Endodermal cell (in vitro differentiated cells): ENCODE measurements at regions not wholly inside any gene's neighbourhood (a gene's known extent, or its start where the extent isn't known, plus 50 kb on each side); places are given as distances from the start of the nearest gene placed in this dataset.

Experiments
- DNase-seq: peaks from one replicate; pipeline ENCODE4 v3.0.0-alpha.2; 2017
- H3K27ac ChIP-seq: 2 replicates; pipeline ENCODE4 v1.5.1; 2013; ENCODE audit warnings: mild to moderate bottlenecking, low read depth, low read length, moderate library complexity
- H3K27me3 ChIP-seq: 2 replicates; pipeline ENCODE4 v1.6.1; 2013; ENCODE audit warnings: mild to moderate bottlenecking, low read length, moderate library complexity; ENCODE audit not compliant: insufficient read depth, control insufficient read depth, poor library complexity, severe bottlenecking
- H3K36me3 ChIP-seq: 2 replicates; pipeline ENCODE4 v1.7.0; 2013; ENCODE audit warnings: mild to moderate bottlenecking, low read length, moderate library complexity; ENCODE audit not compliant: control insufficient read depth, insufficient read depth
- H3K4me1 ChIP-seq: one replicate; pipeline ENCODE4 v1.7.0; 2013; ENCODE audit warnings: low read length; ENCODE audit not compliant: control insufficient read depth, insufficient read depth
- H3K4me3 ChIP-seq: 2 replicates; pipeline ENCODE4 v1.5.1; 2013; ENCODE audit warnings: mild to moderate bottlenecking, low read length, moderate library complexity
- H3K9ac ChIP-seq: 2 replicates; pipeline ENCODE4 v1.6.1; 2013; ENCODE audit warnings: mild to moderate bottlenecking, low read length, moderate library complexity; ENCODE audit not compliant: poor library complexity, severe bottlenecking; ENCODE audit errors: extremely low read depth
- H3K9me3 ChIP-seq: 2 replicates; pipeline ENCODE4 v1.6.1; 2013; ENCODE audit warnings: mild to moderate bottlenecking, low read length, moderate library complexity; ENCODE audit not compliant: control insufficient read depth
- H3K27ac Mint-ChIP-seq: 2 replicates; pipeline ENCODE4 v1.8.0; 2020; ENCODE audit warnings: mixed read lengths
- H3K27me3 Mint-ChIP-seq: 2 replicates; pipeline ENCODE4 v1.8.0; 2021; ENCODE audit warnings: mild to moderate bottlenecking, mixed read lengths; ENCODE audit not compliant: insufficient read depth
- H3K36me3 Mint-ChIP-seq: 2 replicates; pipeline ENCODE4 v1.8.0; 2020; ENCODE audit warnings: low read depth, mixed read lengths
- H3K4me1 Mint-ChIP-seq: 2 replicates; pipeline ENCODE4 v1.8.0; 2020; ENCODE audit warnings: mixed read lengths
- H3K4me3 Mint-ChIP-seq: 2 replicates; pipeline ENCODE4 v1.8.0; 2020; ENCODE audit warnings: mild to moderate bottlenecking, moderate library complexity, mixed read lengths
- H3K9me3 Mint-ChIP-seq: 2 replicates; pipeline ENCODE4 v1.8.0; 2020; ENCODE audit warnings: mild to moderate bottlenecking, mixed read lengths
- CTCF ChIP-seq: fragments of 200-600 bp; sonication (generic); conservative IDR thresholded peaks from 2 replicates; pipeline ENCODE4 v1.5.0; 2021; ENCODE audit warnings: antibody characterized with exemption, mild to moderate bottlenecking
- WGBS, 2 experiments: methylation state at CpG; one replicate each; pipeline versions ENCODE4 v1.1.5 to v1.1.7; 2013; ENCODE audit warnings: missing lambda C conversion rate in 2 of 2, mixed read lengths in 1 of 2; ENCODE audit not compliant: insufficient coverage in 1 of 2, insufficient read length in 1 of 2; 5-methylcytosine and 5-hydroxymethylcytosine counted together

GRCh38 chr5:93165559-93165958 is 415.5 kb downstream of the NR2F1-AS1 start:
- Mint-ChIP-seq H3K36me3 (no peaks in the 10 kb centered on the region), H3K4me1 (no peaks in the 10 kb centered on the region), H3K9me3 (peaks cover 7% of the 10 kb centered on the region), H3K27ac (no peak overlapping the region), H3K27me3 (no peaks in the 10 kb centered on the region), H3K4me3 (no peak overlapping the region)
- H3K4me1 ChIP-seq: no peaks in the 10 kb centered on the region
- no peaks in the 10 kb centered on the region for H3K27me3 ChIP-seq
- DNase-seq: no peak
- H3K36me3 ChIP-seq: no peaks in the 10 kb centered on the region
- no peak for TF ChIP-seq CTCF
- WGBS, 2 experiments: no CpG with 5 or more reads among the region's 2 CpGs
- no peak overlapping the region for H3K9ac ChIP-seq
- H3K4me3 ChIP-seq: no peak overlapping the region
- H3K27ac ChIP-seq: no peak overlapping the region
- no peaks in the 10 kb centered on the region for H3K9me3 ChIP-seq

- no peaks in the 10 kb centered on the region for H3K27me3 Mint-ChIP-seq
- H3K4me3 Mint-ChIP-seq: no peak overlapping the region
- no peaks in the 10 kb centered on the region for H3K4me1 Mint-ChIP-seq
- Histone ChIP-seq H3K4me3 (no peak overlapping the region), H3K4me1 (no peaks in the 10 kb centered on the region), H3K36me3 (no peaks in the 10 kb centered on the region), H3K9ac (no peak overlapping the region), H3K27ac (no peak overlapping the region), H3K27me3 (no peaks in the 10 kb centered on the region), H3K9me3 (no peaks in the 10 kb centered on the region)
- H3K27ac Mint-ChIP-seq: no peak overlapping the region
- no peaks in the 10 kb centered on the region for H3K36me3 Mint-ChIP-seq
- TF ChIP-seq CTCF: no peak
- H3K9me3 Mint-ChIP-seq: peaks cover 7% of the 10 kb centered on the region
- WGBS, 2 experiments: 83% methylated on average over 1 of the region's 2 CpGs; no CpG with 5 or more reads in 1 of the 2 experiments
- DNase-seq: no peak
Measured at GRCh38 chr5:93164690-93165089, 416.3 kb downstream of the NR2F1-AS1 start.

- H3K4me3 Mint-ChIP-seq: no peak overlapping the region
- H3K27ac Mint-ChIP-seq: no peak overlapping the region
- no peak for TF ChIP-seq CTCF
- no peaks in the 10 kb centered on the region for H3K27me3 ChIP-seq
- H3K27ac ChIP-seq: no peak overlapping the region
- H3K36me3 Mint-ChIP-seq: no peaks in the 10 kb centered on the region
- H3K27me3 Mint-ChIP-seq: no peaks in the 10 kb centered on the region
- no peaks in the 10 kb centered on the region for H3K36me3 ChIP-seq
- DNase-seq: no peak
- H3K9me3 Mint-ChIP-seq: peaks cover 1% of the 10 kb centered on the region
- no peaks in the 10 kb centered on the region for H3K4me1 Mint-ChIP-seq
- no peaks in the 10 kb centered on the region for H3K4me1 ChIP-seq
- no peaks in the 10 kb centered on the region for H3K9me3 ChIP-seq
- H3K9ac ChIP-seq: no peak overlapping the region
- H3K4me3 ChIP-seq: no peak overlapping the region
Measured at GRCh38 chr5:93163010-93163663, 417.9 kb downstream of the NR2F1-AS1 start.
